NCI-H82 treated with DMSO at 0.1 percent for 48 hours (cell line): ENCODE measurements at regions not wholly inside any gene's neighbourhood (a gene's known extent, or its start where the extent isn't known, plus 50 kb on each side); places are given as distances from the start of the nearest gene placed in this dataset.
"Not testable (repeated sequence)": the region's sequence is repeated elsewhere in the genome, so short reads cannot be mapped to it uniquely, and the experiment has no call there.

Source experiments
- DNase-seq: peaks from one replicate; lab custom pipeline; 2025; ENCODE audit not compliant: unreplicated experiment; lab: John Stamatoyannopoulos, UW

GRCh38 chr1:58836408-58836807, 52.6 kb upstream of the JUN start:
- no peak for DNase-seq

- no peak for DNase-seq
These were observed 54.0 kb upstream of the JUN start for GRCh38 chr1:58837886-58838285.

DNA sequence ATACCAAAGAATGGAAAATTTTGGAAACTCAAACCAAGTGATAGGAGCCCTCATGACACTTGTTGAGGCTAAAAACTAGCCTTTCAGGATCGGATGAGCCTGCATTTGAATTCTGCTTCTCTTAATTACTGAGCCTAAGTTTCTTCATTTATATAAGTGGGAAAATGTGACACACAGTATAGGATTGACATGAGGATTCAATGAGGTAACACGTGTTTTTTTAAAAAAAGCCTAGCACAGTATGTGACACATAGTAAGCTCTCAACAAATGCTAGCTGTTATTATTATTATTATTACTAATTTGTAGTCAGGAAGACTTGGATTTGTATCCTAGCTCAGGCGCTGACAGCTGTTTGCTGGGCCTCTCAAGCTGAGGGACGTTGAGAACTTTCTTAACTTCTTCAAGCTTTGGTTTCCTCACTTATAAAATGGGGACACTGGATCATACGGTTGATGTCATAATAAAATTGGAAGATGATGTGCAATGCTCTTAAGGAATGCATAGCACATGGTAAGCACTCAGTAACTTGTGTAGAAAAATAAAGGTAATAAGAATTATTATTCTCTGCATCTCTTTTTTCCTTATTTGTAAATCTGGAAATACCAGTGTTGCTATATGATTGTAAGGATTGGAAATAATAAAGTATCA, 55.4 kb upstream of the JUN start:
- no peak for DNase-seq

- no peak for DNase-seq
These were observed 56.3 kb upstream of the JUN start for GRCh38 chr1:58839846-58840835.

GRCh38 chr1:58841455-58841854, 57.6 kb upstream of the JUN start:
- no peak for DNase-seq

DNA sequence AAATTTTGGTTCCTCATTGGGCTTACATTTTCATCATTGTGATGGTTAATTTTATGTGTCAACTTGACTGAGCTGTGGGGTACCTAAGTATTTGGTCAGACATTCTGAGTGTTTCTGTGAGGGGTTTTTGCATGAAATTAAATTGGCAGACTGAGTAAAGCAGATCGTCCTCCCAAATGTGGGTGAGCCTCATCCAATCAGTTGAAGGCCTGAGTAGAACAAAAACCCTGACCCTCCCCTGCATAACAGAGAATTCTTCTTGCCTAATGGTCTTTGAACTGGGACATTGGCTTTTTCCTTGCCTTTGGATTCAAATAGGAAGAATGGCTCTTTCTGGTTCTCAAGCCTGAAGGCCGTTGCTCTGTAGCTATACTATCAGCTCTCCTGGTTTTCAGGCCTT, 59.1 kb upstream of the JUN start:
- no peak for DNase-seq

DNA sequence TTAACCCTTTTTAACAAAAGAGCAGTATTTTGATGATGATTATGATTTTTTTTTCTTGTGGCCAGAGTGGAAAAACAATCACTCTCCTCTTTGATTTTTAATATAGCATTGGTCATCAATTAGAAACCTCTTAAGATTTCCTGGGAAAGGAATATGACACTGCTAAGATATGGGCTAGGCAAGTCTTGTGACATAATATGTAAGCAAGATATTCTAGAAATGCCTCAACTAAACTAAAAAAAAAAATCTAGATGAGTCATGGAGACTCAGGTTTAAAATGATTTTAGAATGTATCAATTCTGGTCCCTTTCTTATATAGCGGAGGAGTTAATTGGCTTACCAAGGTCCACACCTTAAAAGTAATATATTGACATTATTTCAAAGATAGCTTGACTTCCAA, 60.3 kb upstream of the JUN start:
- DNase-seq, result no peak

DNA sequence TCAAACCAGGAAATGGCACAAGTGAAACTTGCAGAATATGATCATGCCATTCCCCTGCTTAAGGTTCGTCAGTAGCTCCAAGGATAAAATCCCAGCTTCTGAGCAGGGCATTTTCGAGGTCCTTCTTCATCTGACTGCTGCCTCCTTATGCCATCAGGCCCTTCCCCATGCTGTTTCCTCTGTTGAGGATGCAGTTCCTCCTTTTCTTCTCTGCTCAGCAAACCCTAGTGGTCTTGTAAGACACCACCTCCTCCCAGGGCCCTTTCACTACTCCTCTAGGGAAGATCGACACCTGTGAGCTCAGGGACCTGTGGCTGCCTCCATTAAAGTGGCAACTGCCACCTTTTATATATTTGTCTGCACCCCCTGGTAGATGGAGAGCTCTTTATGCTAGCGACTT, 62.1 kb upstream of the JUN start:
- DNase-seq, result no peak

GRCh38 chr1:58848818-58849411, 65.1 kb upstream of the JUN start:
- DNase-seq, result no peak

GRCh38 chr1:58849551-58849950, 65.7 kb upstream of the JUN start:
- DNase-seq, result no peak

DNA sequence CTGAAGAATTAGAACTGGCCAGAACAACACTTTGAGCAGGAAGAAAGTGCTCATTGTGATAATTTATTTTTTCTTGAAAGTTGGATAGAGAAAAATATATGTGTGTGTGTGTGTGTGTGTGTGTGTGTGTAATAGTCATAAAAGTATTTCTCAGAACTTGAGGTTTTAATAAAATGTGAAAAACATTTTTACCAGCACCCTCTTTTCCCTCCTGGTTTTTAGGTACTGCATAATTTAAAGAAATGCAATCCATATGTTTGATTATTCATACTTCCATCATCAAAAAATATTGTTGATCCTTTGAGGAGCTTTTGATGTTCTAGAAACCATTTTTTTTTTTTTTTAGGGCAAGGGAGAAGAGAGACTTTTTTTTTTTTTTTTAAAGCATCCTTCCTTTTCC, 66.8 kb upstream of the JUN start:
- no peak for DNase-seq

GRCh38 chr1:58852731-58853485, 69.1 kb upstream of the JUN start:
- DNase-seq, result no peak

- no peak for DNase-seq
These were observed 70.7 kb upstream of the JUN start for GRCh38 chr1:58854576-58854975.

GRCh38 chr1:58855274-58856165, 71.7 kb upstream of the JUN start:
- DNase-seq, result no peak

- not testable (repeated sequence) for DNase-seq
These were observed 72.4 kb upstream of the JUN start for GRCh38 chr1:58856281-58856680.

DNA sequence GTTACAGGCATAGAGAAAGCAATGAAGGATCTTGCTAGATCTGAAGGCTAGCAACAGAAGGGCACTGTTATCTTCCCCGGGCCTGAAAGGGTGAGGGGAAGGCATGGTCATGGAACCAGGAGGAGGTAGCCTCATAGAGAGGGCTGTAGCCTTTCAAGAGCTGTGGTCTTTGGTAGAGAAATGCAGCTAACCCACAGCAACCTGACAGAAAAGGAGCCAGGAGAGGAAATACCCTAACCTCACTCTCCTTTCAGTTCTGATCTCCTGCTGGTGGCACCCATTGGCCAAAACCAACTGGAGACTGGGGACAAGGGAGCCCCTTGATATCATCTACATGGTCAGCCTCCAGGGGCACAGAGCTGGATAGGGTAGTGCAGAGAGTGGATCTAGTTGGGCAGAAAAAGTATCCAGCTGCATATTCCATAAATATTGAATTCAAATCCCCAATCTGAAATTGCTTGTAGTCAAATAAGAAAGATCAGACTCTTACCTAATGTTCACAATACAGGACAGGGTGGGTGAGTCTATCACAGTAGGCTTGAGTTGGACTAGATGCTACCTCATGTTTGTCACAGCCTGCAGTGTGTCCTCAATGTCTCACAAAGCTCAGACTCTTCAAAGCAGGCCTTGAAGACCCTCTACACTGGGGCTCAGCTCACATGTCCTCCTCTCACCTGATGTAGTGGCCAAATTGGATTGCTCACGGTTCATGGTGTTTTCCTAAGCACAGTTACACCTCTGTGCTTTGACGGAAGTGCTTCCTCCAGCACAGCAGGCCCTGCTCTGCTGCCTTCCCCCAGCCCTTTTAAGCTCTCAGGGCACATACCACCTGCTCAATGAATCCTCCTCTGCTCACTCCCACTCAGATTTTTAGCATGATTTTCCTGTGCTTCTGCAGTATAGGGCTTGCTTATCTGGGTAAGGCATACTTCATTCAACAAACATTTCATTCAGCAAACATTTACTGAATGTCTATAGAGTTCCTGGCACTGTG, 74.1 kb upstream of the JUN start:
- no peak for DNase-seq

GRCh38 chr1:58859769-58860485, 76.1 kb upstream of the JUN start:
- no peak for DNase-seq

GRCh38 chr1:58861076-58861475, 77.2 kb upstream of the JUN start:
- DNase-seq, result no peak
